Stimulated activated CD4-positive, alpha-beta T cell treated with anti-CD3 and anti-CD28 coated beads, Interleukin-1b, Interleukin-23, amount 100 ng/mL, for 24 hours (primary cell): ENCODE measurements at regions not wholly inside any gene's neighbourhood (a gene's known extent, or its start where the extent isn't known, plus 50 kb on each side); places are given as distances from the start of the nearest gene placed in this dataset.

Experiments
- DNase-seq, 4 experiments: peaks; one replicate each; pipeline ENCODE4 v3.0.0-alpha.2; 2020; ENCODE audit warnings: low read depth in 4 of 4, low spot score in 1 of 4

GRCh38 chr21:27257908-27258556 lies 291.1 kb upstream of the ADAMTS5 start:
- no peak for DNase-seq

- no peak for DNase-seq
These were observed 290.3 kb upstream of the ADAMTS5 start for GRCh38 chr21:27257226-27257625.

DNA sequence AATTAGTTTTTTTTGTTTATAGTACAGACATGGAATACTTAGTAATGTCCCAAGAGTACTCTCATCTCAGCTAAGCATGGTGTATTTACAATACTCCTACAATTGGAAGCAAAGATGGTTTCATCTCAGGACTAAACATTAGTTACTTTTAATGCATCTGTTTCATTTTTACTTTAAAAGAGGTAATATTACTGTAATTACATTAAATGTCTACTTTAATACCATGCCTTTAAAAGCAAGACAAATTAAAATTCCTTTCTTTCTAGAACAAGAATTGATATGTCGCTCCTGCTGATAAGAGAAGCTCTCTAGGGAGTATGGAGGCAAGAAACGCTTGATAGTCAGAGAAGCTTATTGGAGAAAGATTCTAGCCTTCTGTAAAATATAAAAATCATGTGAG lies 284.9 kb upstream of the ADAMTS5 start:
- DNase-seq: no peak

DNA sequence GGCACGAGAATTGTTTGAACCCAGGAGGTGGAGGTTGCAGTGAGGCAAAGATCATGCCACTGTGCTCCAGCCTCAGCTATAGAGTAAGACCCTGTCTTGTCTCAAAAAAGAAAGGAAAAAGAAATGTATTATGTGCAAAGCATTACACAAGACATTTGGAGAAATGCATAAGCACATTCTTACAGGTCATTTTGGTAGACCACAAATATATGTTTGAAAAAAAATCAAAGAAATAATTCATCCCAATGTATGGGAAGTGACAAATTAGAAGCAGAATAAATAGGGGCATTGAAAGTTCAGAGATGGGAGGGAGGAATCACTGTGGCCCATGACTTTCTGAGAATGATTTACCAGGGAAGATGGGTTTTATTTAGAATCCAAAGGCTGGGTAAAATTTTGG lies 283.5 kb upstream of the ADAMTS5 start:
- no peak for DNase-seq

DNA sequence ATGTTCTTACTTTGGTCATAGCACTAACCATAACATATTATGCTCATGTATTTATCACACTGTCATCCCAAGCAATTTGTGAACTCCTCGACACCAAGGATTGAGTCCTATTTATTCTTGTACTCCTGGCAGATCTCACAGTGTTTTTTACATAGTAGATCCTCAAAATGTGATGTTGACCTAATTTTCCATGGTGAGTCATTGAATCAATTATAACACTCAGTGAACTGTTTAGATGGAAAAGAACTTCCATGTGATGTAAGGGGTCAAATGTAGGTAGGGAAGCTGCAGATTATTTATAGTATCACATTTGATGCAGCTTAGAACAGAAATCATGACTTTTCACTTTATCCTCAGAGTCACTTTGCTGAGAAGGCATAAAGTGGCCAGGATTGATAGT lies 281.9 kb upstream of the ADAMTS5 start:
- DNase-seq: no peak

DNA sequence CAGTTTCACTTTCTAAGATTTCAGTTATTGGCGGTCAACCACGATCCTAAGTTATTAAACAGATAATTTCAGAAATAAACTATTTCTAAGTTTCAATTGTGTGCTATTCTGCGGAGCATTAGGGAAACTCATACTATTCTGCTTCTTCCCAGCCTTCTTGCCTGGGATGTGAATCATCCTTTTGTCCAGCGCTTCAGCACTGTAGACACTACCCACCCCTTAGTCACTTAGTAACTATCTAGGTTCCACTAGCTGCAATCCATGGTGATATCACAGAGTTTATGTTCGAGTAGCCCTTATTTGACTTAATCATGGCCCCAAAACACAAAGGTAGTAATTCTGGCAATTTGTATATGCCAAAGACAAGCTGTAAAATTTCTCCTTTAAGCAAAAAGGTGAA lies 279.9 kb upstream of the ADAMTS5 start:
- no peak for DNase-seq

DNA sequence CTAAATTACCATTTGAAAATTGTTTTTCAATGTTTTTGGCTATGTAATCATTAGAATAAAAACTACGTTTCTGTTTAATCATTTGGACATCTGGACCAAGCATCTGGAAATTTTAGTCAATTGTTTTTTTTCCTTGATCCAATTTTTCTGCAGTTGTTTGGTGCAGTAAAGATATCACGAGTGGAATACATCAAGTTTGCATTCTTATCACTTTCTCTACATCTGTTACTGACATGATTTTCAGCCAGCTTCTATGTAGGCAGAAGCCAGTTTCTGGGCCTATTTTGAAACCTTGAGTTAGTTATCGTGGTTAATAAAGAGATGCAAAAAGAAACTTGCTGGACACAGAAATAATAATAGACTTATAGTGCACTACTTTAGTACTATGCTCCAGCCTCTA lies 277.9 kb upstream of the ADAMTS5 start:
- no peak for DNase-seq

DNA sequence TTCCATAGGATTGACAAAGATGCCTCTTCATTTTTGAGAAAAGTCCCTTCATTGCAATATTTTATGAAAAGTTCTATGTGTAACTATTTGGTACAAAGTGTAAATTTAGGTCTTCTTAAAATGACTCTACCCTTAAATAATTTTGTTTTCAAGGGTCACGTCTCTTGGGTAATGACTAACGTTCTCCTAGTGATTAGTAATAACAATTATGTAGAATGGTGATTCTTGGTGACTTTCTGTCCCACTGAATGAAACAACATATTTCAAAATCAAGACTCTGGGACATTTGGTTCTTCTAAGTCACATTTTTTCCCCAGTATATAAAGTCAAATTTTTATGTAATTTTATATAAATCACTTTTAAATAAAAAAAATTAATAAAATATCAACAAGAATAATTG lies 277.5 kb upstream of the ADAMTS5 start:
- DNase-seq: no peak

- no peak for DNase-seq
These were observed 274.0 kb upstream of the ADAMTS5 start for GRCh38 chr21:27240839-27241238.

DNA sequence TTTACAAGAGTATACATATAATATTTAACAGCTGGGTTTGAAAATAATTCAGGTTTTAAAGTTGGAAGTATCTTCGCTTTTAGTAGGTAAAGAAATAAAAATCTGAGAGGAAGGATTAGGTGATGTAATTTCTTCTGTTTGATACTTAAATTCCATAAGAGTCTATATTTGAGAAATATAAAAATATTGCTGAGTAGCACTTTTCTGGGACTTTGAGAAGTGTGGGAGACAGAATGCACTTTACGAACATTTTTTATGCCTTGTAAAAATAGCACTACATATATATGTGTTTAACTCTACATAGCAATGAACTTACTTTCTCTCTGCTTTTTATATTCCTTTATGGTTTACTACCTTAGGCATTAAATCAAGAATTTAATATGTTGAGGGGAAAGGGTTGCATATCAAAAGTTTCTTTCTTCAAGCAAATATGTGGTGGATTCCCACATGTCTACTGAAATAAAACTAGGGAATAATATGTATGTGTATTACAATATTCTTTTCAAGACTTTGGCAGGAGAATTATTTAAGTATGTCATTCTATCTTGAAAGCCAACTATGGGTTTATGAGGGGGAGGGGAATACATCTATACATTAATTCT lies 266.7 kb upstream of the ADAMTS5 start:
- DNase-seq: no peak

GRCh38 chr21:27225940-27226339 lies 259.1 kb upstream of the ADAMTS5 start:
- no peak for DNase-seq

DNA sequence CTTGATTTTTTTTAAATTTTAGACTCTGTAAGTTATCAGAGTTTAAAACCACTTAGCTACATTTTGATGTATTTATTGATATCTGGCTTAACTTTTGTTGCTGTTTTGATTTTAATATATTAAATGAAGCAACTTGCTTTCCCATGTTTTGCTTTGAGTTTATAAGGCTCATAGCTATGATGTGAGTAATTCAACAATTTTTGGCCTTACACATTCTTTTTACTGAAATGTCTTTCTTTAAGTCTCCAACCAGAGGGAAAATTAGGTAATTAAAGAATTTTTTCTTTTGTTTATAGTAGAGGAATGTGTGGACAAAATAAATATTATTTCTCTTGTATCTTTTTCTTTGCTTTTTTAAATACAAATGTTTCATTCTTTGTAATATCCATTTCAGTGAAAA lies 258.3 kb upstream of the ADAMTS5 start:
- DNase-seq: no peak

DNA sequence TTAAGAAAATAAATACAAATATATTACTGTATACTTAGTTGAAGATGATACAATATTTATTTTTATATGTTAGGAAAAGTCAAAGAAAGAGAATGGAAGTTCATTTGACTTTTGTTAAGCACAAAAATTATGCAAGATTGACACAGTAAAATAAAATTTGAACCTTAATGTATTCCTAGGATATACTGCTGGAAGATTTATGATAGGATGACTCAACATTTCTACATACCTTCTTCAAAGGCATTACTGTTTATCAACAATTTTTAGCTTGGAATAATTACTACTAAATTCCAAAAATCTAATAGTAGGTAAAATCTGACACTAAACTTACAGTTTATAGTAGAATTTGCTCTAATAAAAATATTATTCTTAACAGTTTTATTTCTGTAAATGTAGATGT lies 257.3 kb upstream of the ADAMTS5 start:
- DNase-seq: no peak

- no peak for DNase-seq
These were observed 254.2 kb upstream of the ADAMTS5 start for GRCh38 chr21:27221077-27221476.

GRCh38 chr21:27220416-27220815 lies 253.5 kb upstream of the ADAMTS5 start:
- DNase-seq: no peak

GRCh38 chr21:27219068-27219467 lies 252.2 kb upstream of the ADAMTS5 start:
- DNase-seq: no peak

DNA sequence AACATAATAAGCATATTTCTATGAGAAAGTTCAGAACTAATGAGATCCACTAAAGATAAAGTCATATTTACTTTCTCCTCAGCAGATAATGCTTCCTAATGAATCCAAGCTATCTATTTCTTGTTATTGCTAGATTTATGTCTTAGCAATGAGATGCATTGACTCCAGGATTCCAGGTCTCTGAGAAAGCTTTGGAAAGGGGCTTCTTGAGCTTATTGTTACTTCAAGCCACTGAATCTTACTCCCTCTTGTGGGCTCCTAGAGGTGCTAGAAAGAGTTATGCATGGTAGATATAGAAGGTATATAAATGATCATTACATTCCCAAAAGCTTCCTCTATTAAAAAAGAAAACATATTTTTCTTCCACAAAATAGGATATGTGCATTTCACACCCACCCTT lies 246.4 kb upstream of the ADAMTS5 start:
- DNase-seq: no peak

DNA sequence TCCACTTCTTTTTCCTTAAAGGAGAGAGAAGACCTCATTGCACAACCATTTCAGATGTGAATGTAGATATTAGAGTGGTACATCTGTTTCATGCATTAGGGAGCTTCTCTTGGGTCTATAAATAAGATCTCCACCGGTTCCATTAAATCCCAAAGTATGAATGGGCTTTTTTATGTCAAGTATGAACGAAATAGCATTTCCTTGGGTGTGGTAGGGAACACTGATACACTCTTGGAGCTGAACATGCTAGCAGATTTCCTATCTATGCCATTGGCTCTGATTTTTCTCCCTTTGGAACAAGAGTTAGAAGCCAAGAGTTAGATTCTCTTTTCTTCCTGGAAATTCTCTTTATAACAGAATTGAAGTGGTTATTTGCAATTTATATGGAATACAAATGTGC lies 245.6 kb upstream of the ADAMTS5 start:
- DNase-seq: no peak

- DNase-seq: no peak
These were observed 242.7 kb upstream of the ADAMTS5 start for GRCh38 chr21:27209546-27209945.

DNA sequence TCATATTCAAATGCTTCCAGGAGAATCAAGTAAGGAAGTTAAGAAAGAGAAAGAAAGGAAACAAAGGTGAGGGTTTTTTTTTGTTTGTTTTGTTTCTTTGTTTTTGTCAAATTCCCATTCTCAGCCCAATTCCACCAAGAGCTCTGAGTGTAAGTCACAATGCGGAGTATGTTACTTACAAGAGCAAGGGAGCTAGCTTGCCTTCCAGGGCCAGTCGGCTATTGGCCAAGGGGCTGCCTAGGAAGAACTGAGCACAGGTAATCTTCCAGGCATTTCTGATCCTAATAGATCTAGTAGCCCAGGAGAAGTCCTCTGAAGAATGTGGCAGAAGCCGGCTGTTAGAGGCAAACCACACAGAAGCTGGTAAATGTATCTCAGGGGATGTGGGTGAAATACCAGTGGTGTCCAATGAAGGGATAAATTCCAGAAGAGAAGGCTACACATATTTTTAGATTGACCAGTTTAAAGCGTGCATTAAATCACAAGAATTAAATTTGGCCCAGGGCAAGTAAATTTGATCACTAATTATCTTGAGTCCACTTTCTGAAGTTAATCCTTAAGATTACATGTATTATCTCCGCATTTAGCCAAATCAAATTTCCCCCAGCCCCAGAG lies 239.6 kb upstream of the ADAMTS5 start:
- DNase-seq: no peak

GRCh38 chr21:27202301-27202700 lies 235.4 kb upstream of the ADAMTS5 start:
- DNase-seq: no peak

GRCh38 chr21:27201197-27201596 lies 234.3 kb upstream of the ADAMTS5 start:
- no peak for DNase-seq

DNA sequence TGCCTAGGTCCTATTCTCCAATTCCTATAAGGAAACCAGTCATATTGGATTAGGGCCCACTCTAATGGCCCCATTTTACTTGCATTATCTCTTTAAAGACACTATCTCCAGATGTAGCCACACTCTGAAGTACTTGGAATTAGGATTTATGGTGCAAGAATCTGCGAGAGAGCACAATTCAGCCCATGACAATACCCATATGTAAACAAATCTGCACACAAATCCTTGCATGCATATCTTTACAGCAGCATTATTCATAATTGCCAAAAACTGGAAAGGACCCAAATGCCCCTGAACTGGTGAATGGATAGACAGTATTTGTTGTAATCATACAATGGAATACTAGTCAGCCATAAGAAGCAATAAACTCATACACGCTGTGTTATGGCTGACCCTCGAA lies 229.8 kb upstream of the ADAMTS5 start:
- DNase-seq: no peak
